CD4-positive, alpha-beta memory T cell (primary cell): ENCODE measurements at regions not wholly inside any gene's neighbourhood (a gene's known extent, or its start where the extent isn't known, plus 50 kb on each side); places are given as distances from the start of the nearest gene placed in this dataset.

ENCODE experiments used
- CTCF ChIA-PET: fragments of 350-600 bp; sonication (Branson Sonifier 250); formaldehyde crosslinking; loops from one replicate; lab custom pipeline; 2021; ENCODE audit warnings: inconsistent platforms; ENCODE audit not compliant: partially characterized antibody; lab: Charles Lee
- POLR2A ChIA-PET: fragments of 350-600 bp; sonication (Branson Sonifier 250); formaldehyde crosslinking; loops from one replicate; lab custom pipeline; 2021; ENCODE audit not compliant: partially characterized antibody; lab: Charles Lee
- DNase-seq, 5 donors: peaks; one replicate each; pipeline versions ENCODE4 v3.0.0 to v3.0.0-alpha.2; 2020 to 2022; ENCODE audit warnings: mixed read lengths in 1 of 5
- H3K27ac ChIP-seq: one replicate; pipeline ENCODE4 v1.7.0; 2013; ENCODE audit warnings: low read depth, low read length
- H3K27me3 ChIP-seq: 2 replicates; pipeline ENCODE4 v1.7.0; 2013; ENCODE audit warnings: mild to moderate bottlenecking, low read length, moderate library complexity; ENCODE audit not compliant: insufficient read depth
- H3K36me3 ChIP-seq: 2 replicates; pipeline ENCODE4 v1.7.0; 2013; ENCODE audit warnings: mild to moderate bottlenecking, low read length, moderate library complexity; ENCODE audit not compliant: insufficient read depth
- H3K4me1 ChIP-seq: 2 replicates; pipeline ENCODE4 v1.7.0; 2013; ENCODE audit warnings: mild to moderate bottlenecking, low read length, moderate library complexity; ENCODE audit not compliant: insufficient read depth
- H3K4me3 ChIP-seq, 2 donors: one replicate each; pipeline ENCODE4 v1.7.0; 2013; ENCODE audit warnings: low read length in 2 of 2, mild to moderate bottlenecking in 1 of 2
- H3K9me3 ChIP-seq, 2 donors: one replicate each; pipeline ENCODE4 v1.7.0; 2013; ENCODE audit warnings: low read length in 2 of 2, control low read depth in 1 of 2; ENCODE audit not compliant: control insufficient read depth in 1 of 2
- H3K27ac Mint-ChIP-seq, 7 donors: one replicate each; pipeline ENCODE4 v1.8.0; 2020 to 2021; ENCODE audit warnings: mixed read lengths in 7 of 7, mild to moderate bottlenecking in 6 of 7, inconsistent platforms in 3 of 7, moderate library complexity in 3 of 7
- H3K27me3 Mint-ChIP-seq, 2 donors: one replicate each; pipeline ENCODE4 v1.8.0; 2020 to 2021; ENCODE audit warnings: mixed read lengths in 2 of 2
- H3K36me3 Mint-ChIP-seq, 2 donors: one replicate each; pipeline ENCODE4 v1.8.0; 2020 to 2021; ENCODE audit warnings: mixed read lengths in 2 of 2, inconsistent platforms in 1 of 2, mild to moderate bottlenecking in 1 of 2
- H3K4me1 Mint-ChIP-seq, 4 donors: one replicate each; pipeline ENCODE4 v1.8.0; 2020 to 2021; ENCODE audit warnings: mixed read lengths in 4 of 4, mild to moderate bottlenecking in 1 of 4
- H3K4me3 Mint-ChIP-seq, 8 donors: one replicate each; pipeline ENCODE4 v1.8.0; 2020 to 2021; ENCODE audit warnings: mixed read lengths in 8 of 8, mild to moderate bottlenecking in 7 of 8, moderate library complexity in 6 of 8, inconsistent platforms in 3 of 8
- H3K9me3 Mint-ChIP-seq, 8 donors: one replicate each; pipeline ENCODE4 v1.8.0; 2020 to 2021; ENCODE audit warnings: mixed read lengths in 8 of 8, mild to moderate bottlenecking in 5 of 8, inconsistent platforms in 3 of 8, moderate library complexity in 1 of 8
- intact Hi-C: fragments of 100-400 bp; cut with micrococcal nuclease; formaldehyde crosslinking; loops from one replicate; pipeline ENCODE4 v1.15.1; 2023

DNA sequence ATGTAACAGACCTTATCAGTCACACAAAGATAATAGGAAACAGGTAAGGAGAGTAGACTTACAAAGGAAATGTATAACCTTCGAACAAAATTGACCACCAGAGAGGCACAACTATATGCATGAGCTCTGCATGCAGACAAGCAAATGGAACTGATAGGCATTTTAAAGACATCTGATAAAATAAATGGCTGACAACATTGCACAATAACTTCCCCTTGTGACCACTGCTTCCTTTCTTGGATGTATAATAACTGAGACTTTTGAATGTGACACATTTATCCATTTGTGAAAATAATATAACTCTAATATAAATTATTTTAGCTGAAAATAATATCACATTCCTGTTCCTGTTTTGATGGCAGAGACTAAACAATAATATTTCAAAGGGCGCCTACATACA, 654.2 kb upstream of the STEAP1 start:
- intact Hi-C loops, result no loop called here
- H3K27me3 ChIP-seq, result no peaks in the 10 kb centered on the region

GRCh38 chr7:89503281-89503680, 651.0 kb upstream of the STEAP1 start:
- Histone ChIP-seq H3K9me3 (no peaks in the 10 kb centered on the region), H3K27ac (no peak overlapping the region), H3K27me3 (no peaks in the 10 kb centered on the region), H3K36me3 (no peaks in the 10 kb centered on the region), H3K4me1 (no peaks in the 10 kb centered on the region), H3K4me3 (no peak overlapping the region)
- no peak overlapping the region for H3K4me3 Mint-ChIP-seq
- ChIA-PET POLR2A (no interaction called here), CTCF (no interaction called here)
- intact Hi-C loops, result no loop called here
- H3K27me3 Mint-ChIP-seq, result no peaks in the 10 kb centered on the region
- H3K9me3 Mint-ChIP-seq, result peaks cover 0 to 6% (median 2%) of the 10 kb centered on the region in 8 donors
- no peaks in the 10 kb centered on the region for H3K4me1 Mint-ChIP-seq
- no peak for DNase-seq
- H3K27ac Mint-ChIP-seq, result no peak overlapping the region
- H3K36me3 Mint-ChIP-seq, result no peaks in the 10 kb centered on the region

More for the DNA sequence above, 654.2 kb upstream of the STEAP1 start:
- Mint-ChIP-seq H3K4me1 (no peaks in the 10 kb centered on the region), H3K27ac (no peak overlapping the region), H3K36me3 (no peaks in the 10 kb centered on the region), H3K27me3 (no peaks in the 10 kb centered on the region), H3K9me3 (peaks cover 0 to 6% (median 3%) of the 10 kb centered on the region in 8 donors), H3K4me3 (no peak overlapping the region)
- ChIA-PET CTCF (no interaction called here), POLR2A (no interaction called here)
- no peak overlapping the region for H3K4me3 ChIP-seq
- H3K36me3 ChIP-seq, result no peaks in the 10 kb centered on the region
- H3K4me1 ChIP-seq, result no peaks in the 10 kb centered on the region
- no peak overlapping the region for H3K27ac ChIP-seq
- DNase-seq, result no peak
- H3K9me3 ChIP-seq, result no peaks in the 10 kb centered on the region

GRCh38 chr7:89507034-89507433, 647.2 kb upstream of the STEAP1 start:
- Histone ChIP-seq H3K4me1 (no peaks in the 10 kb centered on the region), H3K27ac (no peak overlapping the region), H3K9me3 (no peaks in the 10 kb centered on the region), H3K27me3 (no peaks in the 10 kb centered on the region), H3K36me3 (no peaks in the 10 kb centered on the region), H3K4me3 (no peak overlapping the region)
- peaks cover 0 to 6% (median 1%) of the 10 kb centered on the region in 8 donors for H3K9me3 Mint-ChIP-seq
- no peaks in the 10 kb centered on the region for H3K27me3 Mint-ChIP-seq
- H3K36me3 Mint-ChIP-seq, result no peaks in the 10 kb centered on the region
- H3K4me1 Mint-ChIP-seq, result no peaks in the 10 kb centered on the region
- POLR2A ChIA-PET, result no interaction called here
- intact Hi-C loops, result no loop called here
- H3K27ac Mint-ChIP-seq, result no peak overlapping the region
- no peak overlapping the region for H3K4me3 Mint-ChIP-seq
- CTCF ChIA-PET, result no interaction called here
- DNase-seq, result no peak

DNA sequence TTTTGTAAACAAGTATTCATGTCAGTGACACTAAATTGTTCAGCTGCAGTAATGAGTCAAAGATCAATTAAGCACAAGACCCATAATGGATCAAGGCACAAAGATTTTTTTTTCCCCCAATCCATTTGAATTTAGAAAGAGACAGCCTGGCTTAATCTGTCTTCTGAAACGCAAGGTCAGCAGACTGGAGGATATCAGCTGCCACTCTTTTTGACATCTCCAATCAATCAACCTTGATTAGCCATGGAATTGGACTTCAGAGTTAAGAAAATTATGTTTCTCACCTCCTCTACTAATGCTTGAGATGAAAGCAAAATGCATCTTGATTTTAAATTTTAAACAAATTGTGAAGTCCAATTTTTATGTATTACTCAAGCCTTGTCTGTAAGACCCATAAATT, 642.4 kb upstream of the STEAP1 start:
- Histone ChIP-seq H3K4me3 (no peak overlapping the region), H3K36me3 (no peaks in the 10 kb centered on the region), H3K27me3 (no peaks in the 10 kb centered on the region), H3K4me1 (no peaks in the 10 kb centered on the region), H3K27ac (no peak overlapping the region), H3K9me3 (no peaks in the 10 kb centered on the region)
- POLR2A ChIA-PET, result no interaction called here
- Mint-ChIP-seq H3K27me3 (no peaks in the 10 kb centered on the region), H3K27ac (no peak overlapping the region), H3K4me1 (no peaks in the 10 kb centered on the region), H3K36me3 (no peaks in the 10 kb centered on the region), H3K9me3 (peaks cover 0 to 13% (median 2%) of the 10 kb centered on the region in 8 donors), H3K4me3 (no peak overlapping the region)
- no peak for DNase-seq
- intact Hi-C loops, result no loop called here
- CTCF ChIA-PET, result no interaction called here

DNA sequence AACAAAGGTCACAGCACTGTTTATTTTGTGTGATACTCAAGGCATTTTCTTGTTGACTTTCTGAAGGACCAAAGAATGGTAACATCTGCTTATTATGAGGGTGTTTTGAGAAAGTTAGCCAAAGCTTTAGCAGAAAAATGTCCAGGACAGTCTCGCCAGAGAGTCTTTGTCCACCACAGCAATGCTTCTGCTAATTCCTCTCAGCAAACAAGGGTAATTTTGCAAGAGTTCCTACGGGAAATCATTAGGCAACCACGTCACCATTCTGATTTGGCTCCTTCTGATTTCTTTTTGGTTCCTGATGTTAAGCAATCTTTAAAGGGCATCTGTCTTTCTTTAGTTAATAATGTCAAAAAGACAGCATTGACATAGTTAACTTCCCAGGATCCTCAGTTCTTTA, 639.3 kb upstream of the STEAP1 start:
- no peaks in the 10 kb centered on the region for H3K27me3 Mint-ChIP-seq
- peaks cover 0 to 10% (median 3%) of the 10 kb centered on the region in 8 donors for H3K9me3 Mint-ChIP-seq
- no peak overlapping the region for H3K27ac Mint-ChIP-seq

GRCh38 chr7:89517815-89518214, 636.5 kb upstream of the STEAP1 start:
- intact Hi-C loops, result no loop called here
- Histone ChIP-seq H3K4me1 (no peaks in the 10 kb centered on the region), H3K27ac (no peak overlapping the region), H3K4me3 (no peak overlapping the region), H3K9me3 (no peaks in the 10 kb centered on the region), H3K27me3 (no peaks in the 10 kb centered on the region), H3K36me3 (no peaks in the 10 kb centered on the region)
- ChIA-PET POLR2A (no interaction called here), CTCF (no interaction called here)
- H3K4me1 Mint-ChIP-seq, result no peaks in the 10 kb centered on the region
- no peaks in the 10 kb centered on the region for H3K36me3 Mint-ChIP-seq
- no peak for DNase-seq
- no peak overlapping the region for H3K27ac Mint-ChIP-seq
- H3K27me3 Mint-ChIP-seq, result no peaks in the 10 kb centered on the region
- no peak overlapping the region for H3K4me3 Mint-ChIP-seq
- peaks cover 2 to 14% (median 4%) of the 10 kb centered on the region in 8 donors for H3K9me3 Mint-ChIP-seq

More for the DNA sequence above, 639.3 kb upstream of the STEAP1 start:
- Histone ChIP-seq H3K9me3 (no peaks in the 10 kb centered on the region), H3K27ac (no peak overlapping the region), H3K4me3 (no peak overlapping the region), H3K27me3 (no peaks in the 10 kb centered on the region), H3K36me3 (no peaks in the 10 kb centered on the region), H3K4me1 (no peaks in the 10 kb centered on the region)
- ChIA-PET POLR2A (no interaction called here), CTCF (no interaction called here)
- DNase-seq, result no peak
- Mint-ChIP-seq H3K4me3 (no peak overlapping the region), H3K4me1 (no peaks in the 10 kb centered on the region), H3K36me3 (no peaks in the 10 kb centered on the region)
- intact Hi-C loops, result no loop called here

- Mint-ChIP-seq H3K27me3 (no peaks in the 10 kb centered on the region), H3K4me1 (no peaks in the 10 kb centered on the region), H3K36me3 (no peaks in the 10 kb centered on the region), H3K4me3 (no peak overlapping the region), H3K9me3 (peaks cover 0 to 7% (median 0%) of the 10 kb centered on the region in 8 donors), H3K27ac (no peak overlapping the region)
- Histone ChIP-seq H3K4me3 (no peak overlapping the region), H3K4me1 (no peaks in the 10 kb centered on the region), H3K27ac (no peak overlapping the region), H3K9me3 (no peaks in the 10 kb centered on the region), H3K27me3 (no peaks in the 10 kb centered on the region), H3K36me3 (no peaks in the 10 kb centered on the region)
- no peak for DNase-seq
- ChIA-PET CTCF (no interaction called here), POLR2A (no interaction called here)
- intact Hi-C loops, result no loop called here
These were observed 604.5 kb upstream of the STEAP1 start for GRCh38 chr7:89549768-89550167.

DNA sequence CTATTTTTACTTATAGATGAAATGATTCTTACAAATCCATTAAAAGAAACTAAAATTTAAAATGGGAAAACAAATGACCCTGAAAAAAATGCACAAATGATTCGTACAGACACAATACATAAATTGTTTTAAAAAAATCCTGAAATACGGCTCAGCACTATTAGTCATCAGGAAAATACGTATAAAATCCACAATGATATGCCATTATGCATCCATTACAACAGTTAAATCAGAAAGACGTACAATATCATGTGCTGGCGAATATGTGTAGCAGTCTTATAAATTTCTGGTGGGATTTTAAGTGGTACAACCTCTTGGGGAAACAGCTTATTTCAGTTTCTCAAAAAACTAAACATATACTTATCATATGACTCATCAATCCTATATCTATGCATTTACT, 600.1 kb upstream of the STEAP1 start:
- H3K27ac ChIP-seq, result no peak overlapping the region
- Mint-ChIP-seq H3K27me3 (no peaks in the 10 kb centered on the region), H3K36me3 (no peaks in the 10 kb centered on the region), H3K9me3 (peaks cover 0 to 2% (median 0%) of the 10 kb centered on the region in 8 donors), H3K27ac (no peak overlapping the region), H3K4me3 (no peak overlapping the region), H3K4me1 (no peaks in the 10 kb centered on the region)
- no peaks in the 10 kb centered on the region for H3K9me3 ChIP-seq
- intact Hi-C loops, result no loop called here
- no peaks in the 10 kb centered on the region for H3K36me3 ChIP-seq
- H3K4me3 ChIP-seq, result no peak overlapping the region
- H3K4me1 ChIP-seq, result no peaks in the 10 kb centered on the region
- no peaks in the 10 kb centered on the region for H3K27me3 ChIP-seq
- ChIA-PET POLR2A (no interaction called here), CTCF (no interaction called here)
- no peak for DNase-seq
